Breast epithelium (tissue), 3 donors: ENCODE measurements at regions not wholly inside any gene's neighbourhood (a gene's known extent, or its start where the extent isn't known, plus 50 kb on each side); places are given as distances from the start of the nearest gene placed in this dataset.
"Not testable (repeated sequence)": the region's sequence is repeated elsewhere in the genome, so short reads cannot be mapped to it uniquely, and the experiment has no call there.

Source experiments
- CTCF ChIP-seq, 3 donors: fragments of 450-650 bp; IDR thresholded peaks; one replicate each; pipeline ENCODE4 v1.5.1; 2016 to 2017; ENCODE audit warnings: antibody characterized with exemption in 3 of 3, mild to moderate bottlenecking in 3 of 3, moderate library complexity in 3 of 3
- POLR2A ChIP-seq: fragments of 450-650 bp; IDR thresholded peaks from one replicate; pipeline ENCODE4 v1.6.1; 2016; ENCODE audit warnings: antibody characterized with exemption, mild to moderate bottlenecking, moderate library complexity
- POLR2AphosphoS5 ChIP-seq, 3 donors: sonication (generic); formaldehyde crosslinking; IDR thresholded peaks; one replicate each; pipeline ENCODE4 v1.6.1; 2017; ENCODE audit warnings: antibody characterized with exemption in 3 of 3

- not testable (repeated sequence) for TF ChIP-seq CTCF (IDR thresholded peaks at IDR 0.05); POLR2A; POLR2AphosphoS5 (IDR thresholded peaks at IDR 0.05)
Measured at GRCh38 chr9:111092167-111092566, 53.9 kb upstream of the LPAR1 start.
